WERI-Rb-1 (cell line): ENCODE measurements at regions not wholly inside any gene's neighbourhood (a gene's known extent, or its start where the extent isn't known, plus 50 kb on each side); places are given as distances from the start of the nearest gene placed in this dataset.

ENCODE experiments used
- DNase-seq: peaks from one replicate; pipeline ENCODE4 v3.0.0-alpha.2; 2020
- H3K27ac ChIP-seq: fragments of 250-450 bp; sonication (Bioruptor Pico); 2 replicates; pipeline ENCODE4 v1.5.1; 2020; ENCODE audit warnings: mild to moderate bottlenecking, moderate library complexity
- H3K27me3 ChIP-seq: fragments of 250-450 bp; sonication (Bioruptor Pico); 2 replicates; pipeline ENCODE4 v1.5.1; 2021; ENCODE audit warnings: mild to moderate bottlenecking, low read depth, moderate library complexity; ENCODE audit not compliant: insufficient read depth, severe bottlenecking
- H3K36me3 ChIP-seq: fragments of 250-450 bp; sonication (Bioruptor Pico); 2 replicates; pipeline ENCODE4 v1.5.1; 2020; ENCODE audit warnings: mild to moderate bottlenecking, moderate library complexity
- H3K4me3 ChIP-seq: 2 replicates; pipeline ENCODE4 v1.5.1; 2011; ENCODE audit warnings: low read depth, mild to moderate bottlenecking, control low read depth, low read length
- H3K9me3 ChIP-seq: fragments of 250-450 bp; sonication (Bioruptor Pico); 2 replicates; pipeline ENCODE4 v1.5.1; 2021; ENCODE audit warnings: mild to moderate bottlenecking, moderate library complexity; ENCODE audit not compliant: severe bottlenecking
- CTCF ChIP-seq: IDR thresholded peaks from 2 replicates; pipeline ENCODE4 v1.5.1; 2011; ENCODE audit warnings: low read depth, mild to moderate bottlenecking, control low read depth, inconsistent platforms, low read length

DNA sequence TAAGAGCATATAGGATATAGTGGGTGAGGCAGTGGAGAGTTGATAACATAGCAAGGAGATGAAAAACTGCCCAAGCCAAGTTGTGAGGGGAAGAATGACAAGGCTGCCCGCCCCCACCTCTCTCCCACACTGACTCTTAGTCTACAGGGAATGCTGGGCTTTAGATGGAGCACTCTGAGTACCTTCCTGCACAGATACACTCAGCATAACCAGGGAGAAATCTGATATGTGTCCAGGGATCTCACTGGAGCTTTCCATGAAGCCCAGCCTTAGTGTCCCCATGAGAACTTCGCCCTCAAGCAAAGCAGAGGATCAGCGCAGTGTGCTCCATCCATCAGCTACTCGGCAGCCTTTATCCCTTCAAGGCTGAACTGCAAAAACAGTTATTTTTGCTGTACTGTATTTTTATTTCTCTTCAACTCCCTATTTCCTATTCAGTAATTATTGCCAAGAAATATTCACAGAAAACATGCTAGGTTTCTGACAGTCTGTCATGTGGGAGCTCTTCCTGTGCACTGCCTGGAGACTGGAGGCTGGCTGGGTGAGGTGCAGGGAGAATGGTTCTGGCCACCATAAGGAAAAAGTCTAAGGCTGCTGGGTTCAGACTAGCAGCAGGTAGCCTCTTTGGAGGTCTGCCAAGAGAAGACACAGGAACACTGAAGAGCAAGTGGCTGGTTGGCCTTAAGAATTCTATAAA, 475.2 kb upstream of the PPP2R3A start:
- H3K4me3 ChIP-seq: no peak overlapping the region
- no peak overlapping the region for H3K27ac ChIP-seq
- no peak for DNase-seq
- no peak for TF ChIP-seq CTCF
- H3K9me3 ChIP-seq: no peaks in the 10 kb centered on the region
- no peaks in the 10 kb centered on the region for H3K27me3 ChIP-seq
- no peaks in the 10 kb centered on the region for H3K36me3 ChIP-seq

DNA sequence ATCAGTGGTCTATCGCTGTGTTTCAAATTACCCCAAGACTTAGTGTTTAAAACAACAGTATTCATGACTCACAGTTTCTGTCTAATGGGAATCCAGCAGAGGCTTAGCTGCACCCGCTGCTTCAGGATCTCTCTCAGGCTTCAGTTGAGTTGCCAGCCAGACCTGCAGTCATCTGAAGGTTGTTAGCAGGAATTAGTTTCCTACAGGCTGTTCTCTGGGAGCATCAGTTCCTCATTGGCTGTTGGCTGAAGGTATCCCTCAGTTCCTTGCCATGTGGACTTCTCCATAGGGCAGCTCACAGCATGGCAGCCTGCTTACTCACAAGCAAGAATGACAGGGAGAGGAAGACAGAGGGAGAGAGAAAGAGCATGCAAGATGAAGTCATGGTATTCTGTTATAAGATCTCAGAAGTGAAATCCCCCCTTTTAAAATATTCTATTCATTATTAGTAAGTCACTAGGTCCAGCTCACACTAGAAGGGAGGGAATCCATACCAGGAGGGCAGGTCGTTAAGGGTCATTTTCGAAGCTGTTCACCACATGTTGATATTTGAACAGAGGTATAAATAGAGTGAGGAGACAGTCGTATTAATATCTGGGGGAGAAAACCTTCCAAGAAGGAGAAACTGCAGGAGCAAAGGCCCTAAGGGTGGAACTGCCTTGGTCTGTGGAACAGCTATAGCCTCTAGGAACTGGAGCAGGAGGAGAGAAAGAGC, 473.9 kb upstream of the PPP2R3A start:
- no peak overlapping the region for H3K27ac ChIP-seq
- DNase-seq: no peak
- no peak for TF ChIP-seq CTCF
- no peaks in the 10 kb centered on the region for H3K9me3 ChIP-seq
- no peaks in the 10 kb centered on the region for H3K27me3 ChIP-seq
- no peaks in the 10 kb centered on the region for H3K36me3 ChIP-seq
- no peak overlapping the region for H3K4me3 ChIP-seq

DNA sequence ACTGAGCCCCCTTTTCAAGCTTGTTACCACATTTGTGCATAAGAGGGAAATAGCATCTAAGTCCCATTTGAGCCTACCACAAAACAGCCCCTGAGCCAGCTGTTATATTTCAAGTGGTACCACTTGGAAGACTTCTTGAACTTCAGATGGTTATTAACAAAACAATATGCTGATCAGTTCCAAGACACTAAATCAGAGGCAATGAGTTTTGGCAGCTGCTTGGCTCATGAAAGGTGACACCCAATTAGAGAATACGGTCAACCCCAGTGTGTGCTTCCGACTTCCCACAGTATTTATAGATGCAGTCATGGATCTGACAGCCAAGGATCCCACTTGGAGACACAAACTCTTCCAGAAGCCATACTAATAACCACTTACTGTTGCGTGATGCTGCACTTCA, 469.6 kb upstream of the PPP2R3A start:
- H3K27ac ChIP-seq: no peak overlapping the region
- TF ChIP-seq CTCF: no peak
- H3K36me3 ChIP-seq: no peaks in the 10 kb centered on the region
- H3K4me3 ChIP-seq: no peak overlapping the region
- H3K27me3 ChIP-seq: no peaks in the 10 kb centered on the region
- H3K9me3 ChIP-seq: no peaks in the 10 kb centered on the region
- DNase-seq: no peak

- Histone ChIP-seq H3K4me3 (no peak overlapping the region), H3K9me3 (no peaks in the 10 kb centered on the region), H3K36me3 (no peaks in the 10 kb centered on the region), H3K27me3 (no peaks in the 10 kb centered on the region), H3K27ac (no peak overlapping the region)
- TF ChIP-seq CTCF: no peak
- no peak for DNase-seq
Observed at GRCh38 chr3:135497979-135498378, 467.5 kb upstream of the PPP2R3A start.

GRCh38 chr3:135499426-135499825, 466.1 kb upstream of the PPP2R3A start:
- no peaks in the 10 kb centered on the region for H3K27me3 ChIP-seq
- no peak for TF ChIP-seq CTCF

More at GRCh38 chr3:135499426-135499825, 466.1 kb upstream of the PPP2R3A start:
- H3K4me3 ChIP-seq: no peak overlapping the region
- no peak for DNase-seq
- H3K36me3 ChIP-seq: no peaks in the 10 kb centered on the region
- H3K27ac ChIP-seq: no peak overlapping the region
- H3K9me3 ChIP-seq: no peaks in the 10 kb centered on the region
